IMR-90 (cell line): ENCODE measurements at regions not wholly inside any gene's neighbourhood (a gene's known extent, or its start where the extent isn't known, plus 50 kb on each side); places are given as distances from the start of the nearest gene placed in this dataset.

ENCODE experiments used
- ATAC-seq: fragments of 200-7000 bp; cut with Tn5 transposase; 2 replicates; pipeline ENCODE4 v1.9.1; 2020; ENCODE audit warnings: low read depth, mild to moderate bottlenecking, moderate library complexity
- BruUV-seq: library from RNA; stranded (reverse); fragments of 400-500 nt; replicated peaks from 2 replicates; lab custom pipeline; 2021; lab: Mats Ljungman, UMichigan
- CTCF ChIA-PET: fragments of 300-600 bp; formaldehyde crosslinking; extraction: SDS; loops from one replicate; lab custom pipeline; 2021; ENCODE audit warnings: antibody characterized with exemption; lab: Yijun Ruan, JAX
- POLR2A ChIA-PET: fragments of 300-600 bp; sonication (Branson Sonifier 250); formaldehyde crosslinking; loops from one replicate; lab custom pipeline; 2022; ENCODE audit warnings: antibody characterized with exemption; ENCODE audit not compliant: unreplicated experiment; lab: Charles Lee
- DNase-seq: peaks from one replicate; pipeline ENCODE4 v3.0.0; 2013
- H2AFZ ChIP-seq: replicated peaks from 2 replicates; pipeline ENCODE3; 2013; ENCODE audit warnings: low read length, mild to moderate bottlenecking; ENCODE audit not compliant: poor library complexity
- H2AK5ac ChIP-seq: 2 replicates; pipeline ENCODE4 v1.6.1; 2013; ENCODE audit warnings: low read depth, low read length, inconsistent platforms
- H2AK9ac ChIP-seq: replicated peaks from 2 replicates; pipeline ENCODE3; 2013; ENCODE audit warnings: mild to moderate bottlenecking, low read depth, low read length, moderate library complexity; ENCODE audit not compliant: poor library complexity
- H2BK120ac ChIP-seq: 2 replicates; pipeline ENCODE4 v1.6.1; 2013; ENCODE audit warnings: low read depth, low read length, inconsistent platforms
- H2BK15ac ChIP-seq: 3 replicates; pipeline ENCODE4 v1.6.1; 2013; ENCODE audit warnings: low read depth, low read length, inconsistent platforms
- H2BK20ac ChIP-seq: 2 replicates; pipeline ENCODE4 v1.6.1; 2013; ENCODE audit warnings: low read depth, mild to moderate bottlenecking, inconsistent platforms, low read length, moderate library complexity
- H2BK5ac ChIP-seq: 2 replicates; pipeline ENCODE4 v1.6.1; 2013; ENCODE audit warnings: mild to moderate bottlenecking, low read depth, low read length, inconsistent platforms; ENCODE audit not compliant: poor library complexity, severe bottlenecking
- H3K14ac ChIP-seq: replicated peaks from 2 replicates; pipeline ENCODE4 v1.6.1; 2013; ENCODE audit warnings: low read depth, low read length, inconsistent platforms
- H3K18ac ChIP-seq: 2 replicates; pipeline ENCODE4 v1.6.1; 2013; ENCODE audit warnings: low read depth, low read length, control low read depth
- H3K23ac ChIP-seq: 2 replicates; pipeline ENCODE4 v1.6.1; 2013; ENCODE audit warnings: low read depth, low read length, inconsistent platforms
- H3K27ac ChIP-seq: 2 replicates; pipeline ENCODE4 v1.5.1; 2013; ENCODE audit warnings: mild to moderate bottlenecking, control low read depth, low read length; ENCODE audit not compliant: insufficient read depth
- H3K27me3 ChIP-seq: 2 replicates; pipeline ENCODE4 v1.6.1; 2013; ENCODE audit warnings: low read length; ENCODE audit not compliant: control insufficient read depth, insufficient read depth
- H3K36me3 ChIP-seq: 2 replicates; pipeline ENCODE4 v1.6.1; 2013; ENCODE audit warnings: low read length, mixed read lengths; ENCODE audit not compliant: control insufficient read depth, insufficient read depth
- H3K4ac ChIP-seq: 2 replicates; pipeline ENCODE4 v1.6.1; 2013; ENCODE audit warnings: low read depth, low read length, inconsistent platforms
- H3K4me1 ChIP-seq: 2 replicates; pipeline ENCODE4 v1.6.1; 2013; ENCODE audit warnings: low read length, mixed read lengths; ENCODE audit not compliant: control insufficient read depth, insufficient read depth
- H3K4me2 ChIP-seq: 2 replicates; pipeline ENCODE4 v1.6.1; 2013; ENCODE audit warnings: low read depth, mild to moderate bottlenecking, control low read depth, low read length, moderate library complexity
- H3K4me3 ChIP-seq: 2 replicates; pipeline ENCODE4 v1.5.1; 2013; ENCODE audit warnings: low read depth, mild to moderate bottlenecking, control low read depth, low read length, moderate library complexity; ENCODE audit not compliant: insufficient read depth
- H3K56ac ChIP-seq: 2 replicates; pipeline ENCODE4 v1.6.1; 2013; ENCODE audit warnings: low read length, inconsistent platforms; ENCODE audit not compliant: insufficient read depth; ENCODE audit errors: extremely low read depth
- H3K79me1 ChIP-seq, 2 experiments: 2 replicates each; pipeline ENCODE4 v1.6.1; 2013; ENCODE audit warnings: low read length in 2 of 2, inconsistent platforms in 1 of 2, low read depth in 1 of 2
- H3K9ac ChIP-seq: 2 replicates; pipeline ENCODE4 v1.6.1; 2013; ENCODE audit warnings: low read depth, low read length, control low read depth
- H3K9me1 ChIP-seq: 2 replicates; pipeline ENCODE4 v1.6.1; 2013; ENCODE audit warnings: low read length, inconsistent platforms; ENCODE audit not compliant: insufficient read depth
- H3K9me3 ChIP-seq: 2 replicates; pipeline ENCODE4 v1.6.1; 2013; ENCODE audit warnings: low read length; ENCODE audit not compliant: control insufficient read depth, insufficient read depth
- H4K20me1 ChIP-seq: 2 replicates; pipeline ENCODE4 v1.6.1; 2013; ENCODE audit warnings: low read length, inconsistent platforms; ENCODE audit not compliant: insufficient read depth
- H4K5ac ChIP-seq: 2 replicates; pipeline ENCODE4 v1.6.1; 2013; ENCODE audit warnings: mild to moderate bottlenecking, low read depth, low read length, control low read depth
- H4K8ac ChIP-seq, 2 experiments: 2 replicates each; pipeline ENCODE4 v1.6.1; 2013; ENCODE audit warnings: low read depth in 2 of 2, low read length in 2 of 2, control low read depth in 1 of 2, inconsistent platforms in 1 of 2
- H4K91ac ChIP-seq: 2 replicates; pipeline ENCODE4 v1.6.1; 2013; ENCODE audit warnings: low read depth, low read length, inconsistent platforms; ENCODE audit not compliant: insufficient read depth
- BHLHE40 ChIP-seq: fragments of 150-350 bp; IDR thresholded peaks from 2 replicates; pipeline ENCODE4 v1.6.1; 2016; ENCODE audit warnings: mild to moderate bottlenecking, low read depth, low read length
- CEBPB ChIP-seq: IDR thresholded peaks from 2 replicates; pipeline ENCODE4 v1.6.1; 2012; ENCODE audit warnings: low read depth, low read length, improper control_type of control experiment
- CHD1 ChIP-seq: IDR thresholded peaks from 2 replicates; pipeline ENCODE4 v1.6.1; 2012; ENCODE audit warnings: low read depth, low read length, improper control_type of control experiment
- FOS ChIP-seq: fragments of 150-350 bp; IDR thresholded peaks from 2 replicates; pipeline ENCODE4 v1.6.1; 2016; ENCODE audit warnings: low read depth, low read length
- MAFK ChIP-seq: IDR thresholded peaks from 2 replicates; pipeline ENCODE4 v1.6.1; 2012; ENCODE audit warnings: low read depth, low read length, improper control_type of control experiment
- MAZ ChIP-seq: IDR thresholded peaks from 2 replicates; pipeline ENCODE4 v1.6.1; 2012; ENCODE audit warnings: low read depth, mild to moderate bottlenecking, low read length, improper control_type of control experiment, moderate library complexity, borderline replicate concordance
- MXI1 ChIP-seq: IDR thresholded peaks from 2 replicates; pipeline ENCODE4 v1.6.1; 2012; ENCODE audit warnings: low read depth, mild to moderate bottlenecking, low read length, moderate library complexity, borderline replicate concordance
- NFE2L2 ChIP-seq: fragments of 150-350 bp; IDR thresholded peaks from 2 replicates; pipeline ENCODE4 v1.6.1; 2016; ENCODE audit warnings: low read depth, mild to moderate bottlenecking, low read length
- POLR2A ChIP-seq: IDR thresholded peaks from 2 replicates; pipeline ENCODE4 v1.6.1; 2012; ENCODE audit warnings: mild to moderate bottlenecking, low read depth, low read length
- RAD21 ChIP-seq: IDR thresholded peaks from 2 replicates; pipeline ENCODE4 v1.6.1; 2012; ENCODE audit warnings: low read length, improper control_type of control experiment
- RCOR1 ChIP-seq: IDR thresholded peaks from 2 replicates; pipeline ENCODE4 v1.6.1; 2012; ENCODE audit warnings: mild to moderate bottlenecking, low read length, improper control_type of control experiment; ENCODE audit not compliant: insufficient replicate concordance
- RFX5 ChIP-seq: IDR thresholded peaks from 2 replicates; pipeline ENCODE4 v1.8.0; 2012; ENCODE audit warnings: low read depth, mild to moderate bottlenecking, low read length, moderate library complexity
- SMC3 ChIP-seq: fragments of 150-350 bp; IDR thresholded peaks from 2 replicates; pipeline ENCODE4 v1.6.1; 2016; ENCODE audit warnings: low read depth, mild to moderate bottlenecking, antibody characterized with exemption, low read length, moderate library complexity
- WGBS, 2 experiments: methylation state at CpG; one replicate each; pipeline versions ENCODE4 v1.1.5 to v1.1.7; 2013; ENCODE audit warnings: missing lambda C conversion rate in 2 of 2; ENCODE audit not compliant: insufficient read length in 1 of 2; ENCODE audit errors: extremely low coverage in 2 of 2; 5-methylcytosine and 5-hydroxymethylcytosine counted together
- dilution Hi-C: fragments of 300-500 bp; cut with HindIII; formaldehyde crosslinking; loops from one replicate; pipeline ENCODE4 v1.14.3; 2018; ENCODE audit warnings: low sequenced_read_pairs; ENCODE audit not compliant: unreplicated experiment
- in situ Hi-C: fragments of 300-500 bp; cut with MboI; formaldehyde crosslinking; loops from 3 replicates; pipeline ENCODE4 v1.14.3; 2019; ENCODE audit warnings: low sequenced_read_pairs, inconsistent platforms, mixed read lengths
- intact Hi-C: fragments of 100-400 bp; cut with micrococcal nuclease; formaldehyde crosslinking; loops from 2 replicates; pipeline ENCODE4 v1.10.0; 2022
- TF ChIP-seq, protein P1 (sequence below): conservative IDR thresholded peaks from 2 replicates; pipeline ENCODE4 v1.5.1; 2012; ENCODE audit warnings: mild to moderate bottlenecking, low read depth, low read length, improper control_type of control experiment
- TF ChIP-seq, protein P2 (sequence below): fragments of 150-350 bp; IDR thresholded peaks from 2 replicates; pipeline ENCODE4 v1.6.1; 2017; ENCODE audit warnings: mild to moderate bottlenecking, antibody characterized with exemption, low read length, low read depth
- TF ChIP-seq, protein P3 (sequence below): fragments of 150-350 bp; IDR thresholded peaks from 2 replicates; pipeline ENCODE4 v1.6.1; 2016; ENCODE audit warnings: low read depth, mild to moderate bottlenecking, low read length, moderate library complexity, borderline replicate concordance

DNA sequence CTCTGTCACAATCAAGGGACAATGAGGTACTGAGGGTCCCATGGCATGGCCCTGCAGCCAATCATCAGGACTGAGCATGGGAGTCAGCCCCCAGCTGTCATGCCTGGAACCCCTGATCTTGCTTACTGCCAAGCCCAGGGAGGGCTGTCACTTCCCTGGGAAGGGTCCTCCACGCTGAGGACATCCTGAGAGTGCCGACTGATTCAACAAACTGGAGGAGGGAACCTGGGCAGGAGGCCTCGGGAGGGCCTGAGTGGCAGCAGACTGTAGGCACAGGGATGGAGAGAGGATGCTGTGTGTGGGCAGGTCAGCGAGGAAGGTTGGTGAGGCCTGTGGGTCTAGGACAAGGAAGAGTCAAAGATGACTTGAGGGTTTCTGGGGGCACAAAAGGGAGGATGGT, 154.3 kb downstream of the ZNF248 start:
- H3K27me3 ChIP-seq, result no peaks in the 10 kb centered on the region
- H2BK20ac ChIP-seq, result no peak overlapping the region
- no peak overlapping the region for H4K5ac ChIP-seq
- H3K79me1 ChIP-seq, result no peaks in the 10 kb centered on the region
- peaks cover 47% of the 10 kb centered on the region for H3K9me3 ChIP-seq
- H4K20me1 ChIP-seq, result no peaks in the 10 kb centered on the region
- no peak overlapping the region for H3K4me2 ChIP-seq
- H3K27ac ChIP-seq, result no peak overlapping the region
- WGBS, 2 experiments, result no CpG with 5 or more reads among the region's 4 CpGs
- BruUV-seq, result no TSS peak
- H2BK15ac ChIP-seq, result no peak overlapping the region
- POLR2A ChIA-PET, result no interaction called here
- H3K18ac ChIP-seq, result no peak overlapping the region
- CTCF ChIA-PET, result no interaction called here
- DNase-seq (no peak), ATAC-seq (no peak)
- no peak overlapping the region for H4K91ac ChIP-seq
- no peaks in the 10 kb centered on the region for H3K36me3 ChIP-seq
- no peak overlapping the region for H2AK5ac ChIP-seq
- no peak overlapping the region for H2BK5ac ChIP-seq
- no peak overlapping the region for H3K4me3 ChIP-seq
- H2AK9ac ChIP-seq, result no peak overlapping the region
- intact Hi-C loops (no loop called here), in situ Hi-C loops (no loop called here), dilution Hi-C loops (no loop called here)
- H3K9me1 ChIP-seq, result no peaks in the 10 kb centered on the region
- no peak overlapping the region for H2BK120ac ChIP-seq
- no peak overlapping the region for H3K14ac ChIP-seq
- no peak overlapping the region for H2AFZ ChIP-seq
- H3K23ac ChIP-seq, result no peak overlapping the region
- no peak overlapping the region for H4K8ac ChIP-seq
- no peaks in the 10 kb centered on the region for H3K4me1 ChIP-seq
- H3K9ac ChIP-seq, result no peak overlapping the region
- no peak overlapping the region for H3K4ac ChIP-seq
- no peak for TF ChIP-seq MAFK
- no peak for TF ChIP-seq NFE2L2
- no peak for TF ChIP-seq MAZ
- no peak for TF ChIP-seq FOS
- no peak for TF ChIP-seq POLR2A
- no peak for TF ChIP-seq CEBPB
- no peak for TF ChIP-seq RCOR1
- TF ChIP-seq MXI1, result no peak
- no peak for TF ChIP-seq BHLHE40
- TF ChIP-seq, protein P1, sequence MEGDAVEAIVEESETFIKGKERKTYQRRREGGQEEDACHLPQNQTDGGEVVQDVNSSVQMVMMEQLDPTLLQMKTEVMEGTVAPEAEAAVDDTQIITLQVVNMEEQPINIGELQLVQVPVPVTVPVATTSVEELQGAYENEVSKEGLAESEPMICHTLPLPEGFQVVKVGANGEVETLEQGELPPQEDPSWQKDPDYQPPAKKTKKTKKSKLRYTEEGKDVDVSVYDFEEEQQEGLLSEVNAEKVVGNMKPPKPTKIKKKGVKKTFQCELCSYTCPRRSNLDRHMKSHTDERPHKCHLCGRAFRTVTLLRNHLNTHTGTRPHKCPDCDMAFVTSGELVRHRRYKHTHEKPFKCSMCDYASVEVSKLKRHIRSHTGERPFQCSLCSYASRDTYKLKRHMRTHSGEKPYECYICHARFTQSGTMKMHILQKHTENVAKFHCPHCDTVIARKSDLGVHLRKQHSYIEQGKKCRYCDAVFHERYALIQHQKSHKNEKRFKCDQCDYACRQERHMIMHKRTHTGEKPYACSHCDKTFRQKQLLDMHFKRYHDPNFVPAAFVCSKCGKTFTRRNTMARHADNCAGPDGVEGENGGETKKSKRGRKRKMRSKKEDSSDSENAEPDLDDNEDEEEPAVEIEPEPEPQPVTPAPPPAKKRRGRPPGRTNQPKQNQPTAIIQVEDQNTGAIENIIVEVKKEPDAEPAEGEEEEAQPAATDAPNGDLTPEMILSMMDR, result no peak
- TF ChIP-seq, protein P2, sequence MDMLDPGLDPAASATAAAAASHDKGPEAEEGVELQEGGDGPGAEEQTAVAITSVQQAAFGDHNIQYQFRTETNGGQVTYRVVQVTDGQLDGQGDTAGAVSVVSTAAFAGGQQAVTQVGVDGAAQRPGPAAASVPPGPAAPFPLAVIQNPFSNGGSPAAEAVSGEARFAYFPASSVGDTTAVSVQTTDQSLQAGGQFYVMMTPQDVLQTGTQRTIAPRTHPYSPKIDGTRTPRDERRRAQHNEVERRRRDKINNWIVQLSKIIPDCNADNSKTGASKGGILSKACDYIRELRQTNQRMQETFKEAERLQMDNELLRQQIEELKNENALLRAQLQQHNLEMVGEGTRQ, result no peak
- TF ChIP-seq, protein P3, sequence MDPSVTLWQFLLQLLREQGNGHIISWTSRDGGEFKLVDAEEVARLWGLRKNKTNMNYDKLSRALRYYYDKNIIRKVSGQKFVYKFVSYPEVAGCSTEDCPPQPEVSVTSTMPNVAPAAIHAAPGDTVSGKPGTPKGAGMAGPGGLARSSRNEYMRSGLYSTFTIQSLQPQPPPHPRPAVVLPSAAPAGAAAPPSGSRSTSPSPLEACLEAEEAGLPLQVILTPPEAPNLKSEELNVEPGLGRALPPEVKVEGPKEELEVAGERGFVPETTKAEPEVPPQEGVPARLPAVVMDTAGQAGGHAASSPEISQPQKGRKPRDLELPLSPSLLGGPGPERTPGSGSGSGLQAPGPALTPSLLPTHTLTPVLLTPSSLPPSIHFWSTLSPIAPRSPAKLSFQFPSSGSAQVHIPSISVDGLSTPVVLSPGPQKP, result no peak
- no peak for TF ChIP-seq SMC3
- no peak for TF ChIP-seq CHD1
- no peak for TF ChIP-seq RAD21
- no peak for TF ChIP-seq RFX5
- H3K56ac ChIP-seq, result no peak overlapping the region
